Body of pancreas (tissue), 4 donors: ENCODE measurements at regions not wholly inside any gene's neighbourhood (a gene's known extent, or its start where the extent isn't known, plus 50 kb on each side); places are given as distances from the start of the nearest gene placed in this dataset.

Experiments
- ATAC-seq: fragments of 150-250 bp; one replicate; pipeline ENCODE4 v1.9.1; 2016
- DNase-seq, 4 donors: peaks; one replicate each; pipeline ENCODE4 v3.0.0-alpha.2; 2019
- H3K27ac ChIP-seq, 4 donors: fragments of 200-600 bp; sonication (generic); 1 replicate in 3 of 4; 2 replicates in 1 of 4; pipeline versions ENCODE4 v1.5.1 to v1.6.1; 2016 to 2019; ENCODE audit warnings: mild to moderate bottlenecking in 1 of 4, mixed read lengths in 1 of 4, moderate library complexity in 1 of 4
- H3K27me3 ChIP-seq, 2 donors: fragments of 200-600 bp; sonication (generic); one replicate each; pipeline ENCODE4 v1.6.0; 2016; ENCODE audit warnings: mild to moderate bottlenecking in 1 of 2
- H3K36me3 ChIP-seq, 2 donors: fragments of 200-600 bp; sonication (generic); replicated peaks in 1 of 2; 2 replicates each; pipeline ENCODE4 v1.5.1; 2016; ENCODE audit warnings: low read depth in 2 of 2; ENCODE audit not compliant: insufficient read depth in 1 of 2
- H3K4me1 ChIP-seq: fragments of 200-600 bp; sonication (generic); one replicate; pipeline ENCODE4 v1.6.0; 2016
- H3K4me3 ChIP-seq, 2 donors: fragments of 200-600 bp; sonication (generic); 1 replicate in 1 of 2; 2 replicates in 1 of 2; pipeline ENCODE4 v1.5.1; 2016 to 2019
- H3K9me3 ChIP-seq, 3 donors: fragments of 200-600 bp; sonication (generic); 1 replicate in 2 of 3; 2 replicates in 1 of 3; pipeline ENCODE4 v1.5.1; 2016
- POLR2A ChIP-seq, 3 donors: fragments of 450-650 bp; IDR thresholded peaks; one replicate each; pipeline ENCODE4 v1.6.1; 2016; ENCODE audit warnings: antibody characterized with exemption in 3 of 3, mild to moderate bottlenecking in 2 of 3
- WGBS, 2 donors: methylation state at CpG; one replicate each; pipeline ENCODE4 v1.1.5; 2017; 5-methylcytosine and 5-hydroxymethylcytosine counted together
- intact Hi-C: fragments of 100-400 bp; cut with DNase I; formaldehyde crosslinking; loops from one replicate; pipeline ENCODE4 v1.15.1; 2023
- TF ChIP-seq, protein P1 (sequence below), 7 experiments: fragments of 450-650 bp in 4 of 7; fragments of 200-600 bp in 3 of 7; sonication (generic) in 3 of 7; IDR thresholded peaks; one replicate each; pipeline ENCODE4 v1.5.1; 2016 to 2019; ENCODE audit warnings: antibody characterized with exemption in 7 of 7

DNA sequence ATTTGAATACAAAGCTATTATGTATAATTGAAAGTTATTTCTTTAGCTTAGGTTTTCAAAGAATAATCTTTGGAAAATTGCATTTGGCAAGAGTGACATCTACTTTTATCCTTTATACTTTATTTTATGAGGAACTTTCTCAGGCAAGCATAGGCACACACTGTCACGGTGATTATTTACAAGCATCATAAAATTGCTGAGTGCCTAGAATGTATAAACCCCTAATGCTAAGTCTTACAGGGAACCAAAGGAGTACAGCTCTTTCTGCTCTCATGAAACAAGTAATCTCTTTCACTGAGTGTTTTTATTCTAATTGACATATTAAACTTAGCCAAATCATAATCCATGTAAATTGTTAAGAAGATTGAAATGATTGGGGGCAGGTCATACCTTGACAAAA is 154.9 kb downstream of the FSCB start:
- Histone ChIP-seq H3K36me3 (no peaks in the 10 kb centered on the region), H3K9me3 (peaks cover 0 to 14% (median 0%) of the 10 kb centered on the region in 3 donors), H3K4me3 (no peak overlapping the region), H3K4me1 (no peaks in the 10 kb centered on the region), H3K27ac (no peak overlapping the region), H3K27me3 (no peaks in the 10 kb centered on the region)
- DNase-seq (no peak), ATAC-seq (no peak)
- intact Hi-C loops, result no loop called here
- TF ChIP-seq POLR2A (IDR thresholded peaks at IDR 0.05), result no peak
- TF ChIP-seq, protein P1, sequence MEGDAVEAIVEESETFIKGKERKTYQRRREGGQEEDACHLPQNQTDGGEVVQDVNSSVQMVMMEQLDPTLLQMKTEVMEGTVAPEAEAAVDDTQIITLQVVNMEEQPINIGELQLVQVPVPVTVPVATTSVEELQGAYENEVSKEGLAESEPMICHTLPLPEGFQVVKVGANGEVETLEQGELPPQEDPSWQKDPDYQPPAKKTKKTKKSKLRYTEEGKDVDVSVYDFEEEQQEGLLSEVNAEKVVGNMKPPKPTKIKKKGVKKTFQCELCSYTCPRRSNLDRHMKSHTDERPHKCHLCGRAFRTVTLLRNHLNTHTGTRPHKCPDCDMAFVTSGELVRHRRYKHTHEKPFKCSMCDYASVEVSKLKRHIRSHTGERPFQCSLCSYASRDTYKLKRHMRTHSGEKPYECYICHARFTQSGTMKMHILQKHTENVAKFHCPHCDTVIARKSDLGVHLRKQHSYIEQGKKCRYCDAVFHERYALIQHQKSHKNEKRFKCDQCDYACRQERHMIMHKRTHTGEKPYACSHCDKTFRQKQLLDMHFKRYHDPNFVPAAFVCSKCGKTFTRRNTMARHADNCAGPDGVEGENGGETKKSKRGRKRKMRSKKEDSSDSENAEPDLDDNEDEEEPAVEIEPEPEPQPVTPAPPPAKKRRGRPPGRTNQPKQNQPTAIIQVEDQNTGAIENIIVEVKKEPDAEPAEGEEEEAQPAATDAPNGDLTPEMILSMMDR (IDR thresholded peaks at IDR 0.05), result no peak
- WGBS, 2 donors, result 74 to 78% methylated on average over 1 of the region's 1 CpG

DNA sequence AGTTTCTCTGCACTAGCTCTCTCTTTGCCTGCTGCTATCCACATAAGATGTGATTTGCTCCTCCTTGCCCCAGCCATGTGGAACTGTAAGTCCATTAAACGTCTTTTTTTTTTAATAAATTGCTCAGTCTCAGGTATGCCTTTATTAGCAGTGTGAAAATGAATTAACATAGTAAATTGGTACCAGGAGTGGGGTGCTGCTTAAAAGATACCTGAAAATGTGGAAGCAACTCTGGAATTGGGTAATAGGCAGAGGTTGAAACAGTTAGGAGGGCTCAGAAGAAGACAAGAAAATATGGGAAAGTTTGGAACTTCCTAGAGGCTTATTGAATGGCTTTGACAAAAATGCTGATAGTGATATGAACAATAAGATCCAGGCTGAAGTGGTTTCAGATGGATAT is 159.8 kb downstream of the FSCB start:
- Histone ChIP-seq H3K36me3 (no peaks in the 10 kb centered on the region), H3K27me3 (no peaks in the 10 kb centered on the region), H3K4me1 (no peaks in the 10 kb centered on the region), H3K27ac (no peak overlapping the region), H3K9me3 (peaks cover 0 to 14% (median 0%) of the 10 kb centered on the region in 3 donors), H3K4me3 (no peak overlapping the region)
- WGBS, 2 donors, result 18 to 25% methylated on average over 1 of the region's 1 CpG
- no peak for DNase-seq
- ATAC-seq, result no peak
- TF ChIP-seq POLR2A (IDR thresholded peaks at IDR 0.05), result no peak
- TF ChIP-seq, protein P1 (IDR thresholded peaks at IDR 0.05), result no peak
- intact Hi-C loops, result no loop called here

DNA sequence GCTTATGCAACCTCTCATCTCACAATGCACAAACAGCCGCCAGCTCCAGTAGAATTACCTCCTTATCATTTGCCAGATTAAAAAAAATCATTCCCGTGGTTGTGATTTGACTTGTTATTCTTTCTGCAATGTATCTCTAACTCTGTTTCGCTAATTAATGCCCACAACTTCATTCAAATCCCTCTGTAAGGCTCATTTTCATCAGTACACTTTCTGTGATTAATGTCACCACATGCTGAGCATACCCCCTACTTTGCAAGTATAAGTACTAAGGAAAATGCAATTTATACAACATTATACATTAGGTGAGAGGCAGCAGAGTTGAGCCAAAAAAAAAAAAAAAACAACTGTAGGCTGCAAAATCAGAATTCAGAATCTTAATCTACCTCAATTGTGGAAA is 166.0 kb downstream of the FSCB start:
- intact Hi-C loops, result no loop called here
- 60% methylated on average over 3 of the region's 3 CpGs for WGBS, 2 donors

DNA sequence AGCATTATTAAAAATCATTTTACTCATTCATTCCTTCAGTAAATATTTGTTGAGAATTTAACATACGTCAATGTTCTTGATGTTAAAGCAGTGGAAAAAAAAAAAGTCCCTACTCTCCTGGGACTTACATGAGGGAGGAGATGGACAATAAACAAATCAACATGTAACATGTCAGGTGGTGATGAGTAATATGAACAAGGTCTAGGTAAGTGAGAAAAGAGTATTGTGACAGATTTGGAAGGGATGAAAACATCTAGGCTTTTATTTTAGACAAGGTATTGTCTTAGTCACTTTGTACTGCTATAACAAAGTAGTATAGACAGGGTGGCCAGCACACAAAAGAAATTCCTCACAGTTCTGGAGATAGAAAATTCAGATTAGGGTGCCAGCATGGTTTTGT is 167.2 kb downstream of the FSCB start:
- H3K27ac ChIP-seq, result no peak overlapping the region
- H3K9me3 ChIP-seq, result no peaks in the 10 kb centered on the region
- no peak for TF ChIP-seq POLR2A (IDR thresholded peaks at IDR 0.05)
- TF ChIP-seq, protein P1 (IDR thresholded peaks at IDR 0.05), result no peak
- no peaks in the 10 kb centered on the region for H3K36me3 ChIP-seq
- no peak for DNase-seq
- H3K27me3 ChIP-seq, result no peaks in the 10 kb centered on the region
- no peak overlapping the region for H3K4me3 ChIP-seq
- ATAC-seq, result no peak
- 49 to 52% methylated on average over 1 of the region's 1 CpG for WGBS, 2 donors
- intact Hi-C loops, result no loop called here
- H3K4me1 ChIP-seq, result no peaks in the 10 kb centered on the region

More for the DNA sequence above, 166.0 kb downstream of the FSCB start:
- Histone ChIP-seq H3K4me1 (no peaks in the 10 kb centered on the region), H3K4me3 (no peak overlapping the region), H3K27ac (no peak overlapping the region), H3K27me3 (no peaks in the 10 kb centered on the region), H3K36me3 (no peaks in the 10 kb centered on the region), H3K9me3 (no peaks in the 10 kb centered on the region)
- ATAC-seq (no peak), DNase-seq (no peak)
- no peak for TF ChIP-seq POLR2A (IDR thresholded peaks at IDR 0.05)
- TF ChIP-seq, protein P1 (IDR thresholded peaks at IDR 0.05), result no peak

DNA sequence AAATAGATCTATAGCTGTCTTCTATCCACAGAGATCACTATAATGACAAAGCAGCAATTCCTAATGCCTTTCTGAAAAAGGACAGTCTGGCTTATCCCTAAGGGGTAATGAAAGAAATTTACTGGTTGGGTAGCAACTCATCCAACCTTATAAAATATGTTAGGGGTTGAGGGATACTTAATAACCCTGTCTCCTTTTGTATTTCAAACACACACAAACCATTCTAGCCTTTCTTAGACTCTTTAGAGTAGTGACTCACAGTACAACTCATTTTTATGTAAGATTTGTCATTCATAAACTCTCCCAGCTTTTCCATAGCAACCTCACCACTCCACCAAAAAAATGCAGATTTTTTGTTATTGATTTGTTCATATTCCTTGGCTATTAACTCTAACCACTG is 167.9 kb downstream of the FSCB start:
- DNase-seq (no peak), ATAC-seq (no peak)
- intact Hi-C loops, result no loop called here
- TF ChIP-seq, protein P1 (IDR thresholded peaks at IDR 0.05), result no peak
- no peak for TF ChIP-seq POLR2A (IDR thresholded peaks at IDR 0.05)
- Histone ChIP-seq H3K36me3 (no peaks in the 10 kb centered on the region), H3K9me3 (no peaks in the 10 kb centered on the region), H3K27ac (no peak overlapping the region), H3K27me3 (no peaks in the 10 kb centered on the region), H3K4me3 (no peak overlapping the region), H3K4me1 (no peaks in the 10 kb centered on the region)
